ENCODE measurements at regions not wholly inside any gene's neighbourhood (a gene's known extent, or its start where the extent isn't known, plus 50 kb on each side); places are given as distances from the start of the nearest gene placed in this dataset.

DNA sequence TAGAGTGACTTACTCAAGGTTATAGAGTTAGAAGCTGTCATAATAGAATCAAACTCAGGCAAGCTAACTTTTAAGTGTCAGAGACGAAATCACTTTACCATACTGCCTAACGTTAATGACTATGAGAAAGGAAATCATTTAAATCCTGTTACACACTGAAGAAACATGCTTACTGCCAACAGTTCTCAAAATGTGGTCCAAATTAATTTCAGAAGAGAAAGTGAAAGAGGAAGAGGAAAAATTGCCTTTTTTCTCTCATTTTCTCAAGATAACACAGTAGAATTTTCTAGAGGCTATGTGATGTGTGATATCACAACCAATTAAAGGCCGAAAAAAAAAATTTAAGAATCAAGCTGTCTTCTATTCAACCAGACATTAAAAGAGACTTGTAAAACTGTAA is 1362.7 kb upstream of the CHAC2 start:
- intact Hi-C loops (cut with micrococcal nuclease), result no loop called here
- CTCF ChIA-PET, result interaction anchor here (1.5 kb wide), 1 partner anchor 12 kb away, joined by 3 read pairs; no protein-coding TSS in a partner anchor
- Mint-ChIP-seq H3K9me3 (ENCODE audit: unreplicated experiment) (no peaks in the 10 kb centered on the region), H3K4me3 (ENCODE audit: unreplicated experiment) (no peak overlapping the region), H3K27me3 (ENCODE audit: insufficient read depth, unreplicated experiment) (no peaks in the 10 kb centered on the region), H3K36me3 (ENCODE audit: insufficient read depth, unreplicated experiment) (no peaks in the 10 kb centered on the region), H3K27ac (ENCODE audit: low read depth, unreplicated experiment) (no peak overlapping the region), H3K4me1 (ENCODE audit: insufficient read depth, unreplicated experiment) (no peaks in the 10 kb centered on the region)
- DNase-seq (ENCODE audit: unreplicated experiment), result no peak
- TF ChIP-seq, protein P1, sequence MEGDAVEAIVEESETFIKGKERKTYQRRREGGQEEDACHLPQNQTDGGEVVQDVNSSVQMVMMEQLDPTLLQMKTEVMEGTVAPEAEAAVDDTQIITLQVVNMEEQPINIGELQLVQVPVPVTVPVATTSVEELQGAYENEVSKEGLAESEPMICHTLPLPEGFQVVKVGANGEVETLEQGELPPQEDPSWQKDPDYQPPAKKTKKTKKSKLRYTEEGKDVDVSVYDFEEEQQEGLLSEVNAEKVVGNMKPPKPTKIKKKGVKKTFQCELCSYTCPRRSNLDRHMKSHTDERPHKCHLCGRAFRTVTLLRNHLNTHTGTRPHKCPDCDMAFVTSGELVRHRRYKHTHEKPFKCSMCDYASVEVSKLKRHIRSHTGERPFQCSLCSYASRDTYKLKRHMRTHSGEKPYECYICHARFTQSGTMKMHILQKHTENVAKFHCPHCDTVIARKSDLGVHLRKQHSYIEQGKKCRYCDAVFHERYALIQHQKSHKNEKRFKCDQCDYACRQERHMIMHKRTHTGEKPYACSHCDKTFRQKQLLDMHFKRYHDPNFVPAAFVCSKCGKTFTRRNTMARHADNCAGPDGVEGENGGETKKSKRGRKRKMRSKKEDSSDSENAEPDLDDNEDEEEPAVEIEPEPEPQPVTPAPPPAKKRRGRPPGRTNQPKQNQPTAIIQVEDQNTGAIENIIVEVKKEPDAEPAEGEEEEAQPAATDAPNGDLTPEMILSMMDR (IDR thresholded peaks at IDR 0.05; ENCODE audit: unreplicated experiment), result no peak
- no TSS peak for BruUV-seq (replicated peaks)
- POLR2A ChIA-PET, result no interaction called here

DNA sequence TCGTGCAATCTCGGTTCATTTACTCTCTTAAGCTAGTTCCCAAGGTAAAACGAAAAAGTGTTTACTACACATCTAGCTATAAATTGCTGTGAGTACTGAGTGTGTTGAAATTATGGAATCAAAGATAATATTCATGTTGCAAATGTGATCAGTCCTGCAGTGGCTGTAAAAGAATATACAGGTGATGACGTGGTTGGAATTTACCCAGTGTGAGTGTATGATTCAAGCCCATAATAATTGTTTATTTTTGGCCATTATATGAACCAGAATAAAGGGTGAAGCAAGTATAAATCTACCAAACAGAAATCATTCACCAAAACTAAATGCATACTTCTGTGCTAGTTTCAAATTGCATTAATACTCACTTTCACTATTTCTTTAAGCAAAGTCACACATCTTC is 1363.6 kb upstream of the CHAC2 start:
- Mint-ChIP-seq H3K27me3 (ENCODE audit: insufficient read depth, unreplicated experiment) (no peaks in the 10 kb centered on the region), H3K4me1 (ENCODE audit: insufficient read depth, unreplicated experiment) (no peaks in the 10 kb centered on the region), H3K27ac (ENCODE audit: low read depth, unreplicated experiment) (no peak overlapping the region)

DNA sequence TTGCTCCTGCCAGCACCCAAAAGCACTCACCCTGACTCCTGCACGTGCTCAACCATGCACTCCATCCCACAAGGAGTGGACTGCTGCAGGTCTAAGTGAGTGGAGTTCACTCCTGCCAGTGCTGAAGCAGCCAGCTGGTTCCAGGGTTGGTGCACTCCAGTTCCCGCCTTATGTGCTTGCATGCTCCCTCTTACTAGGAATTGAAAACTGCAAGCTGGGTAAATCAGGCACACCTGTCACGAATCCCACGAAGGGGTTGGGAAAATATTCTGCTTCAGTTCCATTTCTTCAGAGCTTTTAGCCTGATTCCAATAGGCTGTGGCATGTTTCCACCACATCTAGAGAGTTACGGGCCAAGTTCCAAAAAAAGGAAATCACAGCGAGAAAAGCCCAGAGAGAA is 1365.5 kb upstream of the CHAC2 start:
- Mint-ChIP-seq H3K36me3 (ENCODE audit: insufficient read depth, unreplicated experiment) (no peaks in the 10 kb centered on the region), H3K27me3 (ENCODE audit: insufficient read depth, unreplicated experiment) (no peaks in the 10 kb centered on the region), H3K9me3 (ENCODE audit: unreplicated experiment) (no peaks in the 10 kb centered on the region), H3K4me1 (ENCODE audit: insufficient read depth, unreplicated experiment) (no peaks in the 10 kb centered on the region), H3K4me3 (ENCODE audit: unreplicated experiment) (no peak overlapping the region), H3K27ac (ENCODE audit: low read depth, unreplicated experiment) (no peak overlapping the region)
- ChIA-PET POLR2A (no interaction called here), CTCF (interaction anchor here (1.4 kb wide), 1 partner anchor 13 kb away, joined by 4 read pairs; no protein-coding TSS in a partner anchor)
- no TSS peak for BruUV-seq (replicated peaks)
- intact Hi-C loops (cut with micrococcal nuclease), result no loop called here
- TF ChIP-seq, protein P1 (IDR thresholded peaks at IDR 0.05; ENCODE audit: unreplicated experiment), result no peak
- no peak for DNase-seq (ENCODE audit: unreplicated experiment)

More for the DNA sequence above, 1363.6 kb upstream of the CHAC2 start:
- ChIA-PET POLR2A (no interaction called here), CTCF (no interaction called here)
- no peak overlapping the region for H3K4me3 Mint-ChIP-seq (ENCODE audit: unreplicated experiment)
- intact Hi-C loops (cut with micrococcal nuclease), result no loop called here
- no peaks in the 10 kb centered on the region for H3K36me3 Mint-ChIP-seq (ENCODE audit: insufficient read depth, unreplicated experiment)
- no peak for DNase-seq (ENCODE audit: unreplicated experiment)
- TF ChIP-seq, protein P1 (IDR thresholded peaks at IDR 0.05; ENCODE audit: unreplicated experiment), result no peak
- BruUV-seq (replicated peaks), result no TSS peak
- H3K9me3 Mint-ChIP-seq (ENCODE audit: unreplicated experiment), result no peaks in the 10 kb centered on the region

DNA sequence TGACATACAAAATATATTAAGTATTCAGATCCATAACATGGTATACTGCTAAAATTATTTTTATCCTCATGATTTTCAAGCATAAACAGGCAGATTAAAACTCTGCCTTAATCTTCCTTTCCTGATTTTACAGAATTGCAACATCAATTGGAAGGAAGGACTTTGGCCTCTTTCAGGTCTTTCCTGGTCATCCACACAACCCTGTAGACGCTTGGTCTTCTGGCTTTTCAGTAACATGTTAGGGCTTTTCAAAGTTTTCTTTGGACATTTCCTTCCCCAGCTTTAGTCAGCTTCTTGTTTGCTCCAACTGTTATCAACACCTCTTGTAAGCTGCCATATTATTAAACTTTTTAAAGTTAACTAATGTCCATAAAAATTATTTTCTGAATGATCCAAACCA is 1364.9 kb upstream of the NRXN1 start:
- Mint-ChIP-seq H3K9me3 (ENCODE audit: unreplicated experiment) (no peaks in the 10 kb centered on the region), H3K27ac (ENCODE audit: low read depth, unreplicated experiment) (no peak overlapping the region), H3K27me3 (ENCODE audit: insufficient read depth, unreplicated experiment) (no peaks in the 10 kb centered on the region), H3K36me3 (ENCODE audit: insufficient read depth, unreplicated experiment) (no peaks in the 10 kb centered on the region), H3K4me3 (ENCODE audit: unreplicated experiment) (no peak overlapping the region), H3K4me1 (ENCODE audit: insufficient read depth, unreplicated experiment) (no peaks in the 10 kb centered on the region)
- no TSS peak for BruUV-seq (replicated peaks)
- CTCF ChIA-PET, result no interaction called here
- TF ChIP-seq, protein P1 (IDR thresholded peaks at IDR 0.05; ENCODE audit: unreplicated experiment), result no peak
- DNase-seq (ENCODE audit: unreplicated experiment), result no peak
- intact Hi-C loops (cut with micrococcal nuclease), result no loop called here
- POLR2A ChIA-PET, result no interaction called here
